ENCODE measurements at regions not wholly inside any gene's neighbourhood (a gene's known extent, or its start where the extent isn't known, plus 50 kb on each side); places are given as distances from the start of the nearest gene placed in this dataset.
"Not testable (repeated sequence)": the region's sequence is repeated elsewhere in the genome, so short reads cannot be mapped to it uniquely, and the experiment has no call there.

DNA sequence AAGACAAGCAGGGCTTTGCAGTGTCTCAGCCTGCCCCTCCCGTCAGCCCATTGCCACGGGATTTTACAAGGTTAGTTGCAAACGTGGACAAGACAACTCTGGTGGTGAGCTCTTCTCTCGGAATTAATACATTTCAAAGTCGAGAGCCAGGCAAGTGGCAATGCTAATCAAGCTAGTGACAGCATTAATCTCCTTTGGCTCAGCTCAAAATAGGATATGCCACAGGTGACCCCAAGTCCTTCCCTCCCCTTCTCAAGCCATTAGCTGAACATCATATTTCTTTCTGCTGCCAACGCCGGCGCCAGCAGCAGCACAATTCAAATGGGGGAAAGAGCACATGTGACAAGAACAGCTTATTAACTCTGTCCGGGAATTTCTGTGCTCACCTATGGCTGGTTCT is 190.1 kb downstream of the ATPSCKMT start:
- H3K27ac Mint-ChIP-seq: no peak overlapping the region
- no peak for ATAC-seq
- H3K9me3 Mint-ChIP-seq: peaks cover 0 to 15% of the 10 kb centered on the region in 2 donors
- no peaks in the 10 kb centered on the region for H3K36me3 Mint-ChIP-seq
- no peak for DNase-seq (ENCODE audit: low spot score in 2 of 2)

DNA sequence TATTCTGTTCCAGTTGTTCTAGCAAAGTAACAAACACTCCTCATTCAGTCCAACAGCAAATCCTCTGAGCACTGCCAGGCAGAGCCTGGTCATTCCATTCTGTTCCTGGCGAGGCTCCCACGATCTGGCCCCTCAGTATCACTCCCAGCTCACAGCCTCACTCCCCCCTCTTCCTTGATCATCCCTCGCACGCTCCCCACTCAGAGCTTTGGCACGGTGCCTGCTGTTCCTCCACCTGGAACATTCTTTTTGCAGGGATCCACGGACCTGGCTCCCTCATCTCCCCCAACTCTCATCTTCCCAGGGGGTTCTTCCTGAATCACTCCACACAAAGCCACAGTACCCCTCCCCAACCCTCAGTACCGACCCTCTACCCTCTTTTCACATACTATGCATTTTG is 192.3 kb downstream of the ATPSCKMT start:
- Mint-ChIP-seq H3K9me3 (peaks cover 7 to 16% of the 10 kb centered on the region in 2 donors), H3K27ac (no peak overlapping the region), H3K36me3 (peaks cover 7% of the 10 kb centered on the region in 2 donors)
- no peak for DNase-seq (ENCODE audit: low spot score in 2 of 2)
- ATAC-seq: no peak

DNA sequence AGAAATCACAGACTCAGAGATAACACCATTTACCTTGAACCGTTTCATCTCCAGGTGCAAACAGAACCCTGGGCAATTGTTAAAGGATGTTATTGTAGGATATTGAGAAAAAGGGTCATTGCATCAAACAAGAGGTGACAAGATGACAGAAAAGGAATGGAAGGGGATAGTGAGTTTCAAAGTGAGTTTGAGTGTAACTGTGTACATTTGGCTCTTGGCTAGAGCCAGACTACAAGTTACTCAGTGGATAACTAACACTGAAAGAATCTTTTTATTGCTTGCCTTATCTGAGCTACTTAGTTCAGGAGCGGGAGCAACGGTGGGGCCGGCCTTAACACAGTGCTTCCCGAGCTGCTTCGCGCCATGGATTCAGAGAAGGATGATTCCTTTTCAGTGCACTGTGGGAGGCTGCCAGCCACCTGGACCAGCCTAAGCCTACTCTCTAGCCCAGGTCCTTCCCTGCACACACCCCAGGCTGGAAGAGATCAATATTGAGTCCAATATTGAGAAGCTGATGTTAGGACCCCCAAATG is 193.4 kb downstream of the ATPSCKMT start:
- Mint-ChIP-seq H3K9me3 (peaks cover 11 to 18% of the 10 kb centered on the region in 2 donors), H3K27ac (no peak overlapping the region), H3K36me3 (peaks cover 10% of the 10 kb centered on the region in 2 donors)
- DNase-seq (ENCODE audit: low spot score in 2 of 2): no peak
- ATAC-seq: no peak

DNA sequence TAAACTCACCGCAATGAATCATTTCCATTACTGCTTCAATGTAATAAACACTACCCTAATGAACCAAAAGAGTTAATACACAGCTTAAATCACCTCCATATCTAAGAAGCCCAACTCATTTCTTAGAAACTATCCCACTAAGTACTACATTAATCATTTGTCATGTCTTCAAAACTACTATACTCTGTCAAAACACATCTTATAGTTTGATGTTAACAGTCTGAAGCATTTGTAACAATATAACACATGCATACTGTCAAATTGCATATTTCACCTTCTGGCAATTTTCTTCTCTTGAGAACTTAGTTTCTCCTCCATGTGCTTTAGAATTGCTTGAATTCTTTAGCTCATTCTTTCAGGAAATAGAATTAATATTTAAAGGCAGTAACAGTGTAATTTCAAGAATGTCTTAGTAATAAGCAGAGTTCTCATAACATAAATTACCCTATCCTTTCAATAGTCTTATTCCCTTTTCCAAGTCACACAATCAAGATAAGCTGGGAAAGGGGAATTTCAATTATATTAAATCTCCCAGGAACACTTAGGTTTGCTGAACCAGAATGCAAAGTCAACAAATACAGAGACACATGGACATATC is 199.7 kb downstream of the ATPSCKMT start:
- no peak overlapping the region for H3K27ac Mint-ChIP-seq
- no peak for ATAC-seq
- H3K9me3 Mint-ChIP-seq: peaks cover 21 to 22% of the 10 kb centered on the region in 2 donors
- peaks cover 10 to 17% of the 10 kb centered on the region in 2 donors for H3K36me3 Mint-ChIP-seq
- no peak for DNase-seq (ENCODE audit: low spot score in 2 of 2)

DNA sequence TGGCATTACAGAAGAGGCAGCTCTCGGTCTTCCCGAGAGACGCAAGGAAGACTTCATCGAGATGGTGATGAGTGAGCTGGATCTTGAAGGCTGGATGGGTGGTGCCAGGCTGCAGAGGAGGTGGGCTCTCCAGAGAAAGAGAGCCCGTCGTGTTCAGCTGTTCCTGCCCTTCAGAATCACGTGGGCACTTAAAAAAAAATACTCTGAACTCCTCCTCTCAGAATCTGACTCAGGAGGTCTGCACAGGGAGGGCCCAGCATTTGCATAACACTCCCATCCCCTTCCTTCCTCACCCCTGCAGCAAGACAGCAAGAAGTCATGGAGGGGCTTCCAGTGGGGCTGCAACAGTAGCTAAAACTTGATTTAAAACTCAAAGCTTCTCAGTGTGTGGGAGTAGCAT is 203.0 kb downstream of the ATPSCKMT start:
- Mint-ChIP-seq H3K9me3 (peaks cover 13 to 18% of the 10 kb centered on the region in 2 donors), H3K27ac (no peak overlapping the region), H3K36me3 (peaks cover 0 to 8% of the 10 kb centered on the region in 2 donors)
- no peak for DNase-seq (ENCODE audit: low spot score in 2 of 2)
- ATAC-seq: no peak

DNA sequence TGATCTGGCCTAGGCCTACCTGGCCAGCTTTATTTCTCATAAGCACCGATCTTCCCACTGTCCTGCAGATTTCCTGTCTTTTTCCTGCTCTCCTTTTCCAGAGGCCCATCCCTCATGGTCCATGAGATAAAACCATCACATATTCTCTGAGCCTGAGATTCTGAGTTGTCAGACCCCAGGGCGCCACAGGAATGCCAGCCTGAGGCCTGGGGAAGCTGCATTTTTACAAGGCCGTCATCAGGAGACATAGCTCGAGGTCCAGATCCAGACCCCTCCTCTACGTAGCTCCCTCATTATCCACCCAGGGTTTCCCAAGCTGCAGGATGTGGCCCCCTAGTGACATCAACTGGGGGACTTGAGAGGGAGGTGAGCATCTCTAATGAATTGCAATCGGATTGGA is 204.3 kb downstream of the ATPSCKMT start:
- Mint-ChIP-seq H3K36me3 (no peaks in the 10 kb centered on the region), H3K9me3 (peaks cover 2 to 13% of the 10 kb centered on the region in 2 donors), H3K27ac (no peak overlapping the region)
- no peak for DNase-seq (ENCODE audit: low spot score in 2 of 2)
- ATAC-seq: no peak

DNA sequence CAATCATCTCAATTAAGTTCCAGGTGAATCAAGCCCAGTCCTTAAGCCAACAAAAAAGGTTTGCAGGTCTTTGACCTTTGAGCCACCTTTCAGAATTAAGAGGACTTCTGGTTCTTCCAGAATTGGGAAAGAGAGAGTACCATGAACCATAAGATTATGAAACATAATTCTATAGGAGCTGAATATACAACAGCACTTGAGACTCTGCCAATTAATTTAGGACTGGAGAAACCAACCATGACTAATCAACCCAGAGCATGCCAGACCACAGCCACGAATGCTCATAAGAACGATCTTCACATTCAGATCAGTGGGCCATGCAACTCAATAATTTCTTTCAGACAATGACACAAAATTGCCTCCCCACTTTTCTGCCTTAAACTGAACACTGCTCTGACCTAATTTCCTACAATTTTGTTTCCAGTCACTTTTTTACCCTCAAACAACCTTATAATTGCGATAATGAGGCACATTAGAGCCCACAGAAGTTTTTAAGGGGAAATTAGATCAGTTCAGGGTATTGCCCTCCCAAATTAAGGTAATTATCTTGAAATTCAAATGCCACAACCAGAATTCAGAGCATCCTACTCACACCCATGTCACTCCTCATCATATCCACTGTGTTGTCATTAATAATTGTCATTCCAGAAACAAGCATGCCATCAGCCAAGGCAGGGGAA is 213.4 kb downstream of the ATPSCKMT start:
- no peak for DNase-seq (ENCODE audit: low spot score in 2 of 2)
- no peak overlapping the region for H3K27ac Mint-ChIP-seq
- H3K9me3 Mint-ChIP-seq: peaks cover 13 to 20% of the 10 kb centered on the region in 2 donors
- ATAC-seq: no peak
- peaks cover 0 to 6% of the 10 kb centered on the region in 2 donors for H3K36me3 Mint-ChIP-seq

DNA sequence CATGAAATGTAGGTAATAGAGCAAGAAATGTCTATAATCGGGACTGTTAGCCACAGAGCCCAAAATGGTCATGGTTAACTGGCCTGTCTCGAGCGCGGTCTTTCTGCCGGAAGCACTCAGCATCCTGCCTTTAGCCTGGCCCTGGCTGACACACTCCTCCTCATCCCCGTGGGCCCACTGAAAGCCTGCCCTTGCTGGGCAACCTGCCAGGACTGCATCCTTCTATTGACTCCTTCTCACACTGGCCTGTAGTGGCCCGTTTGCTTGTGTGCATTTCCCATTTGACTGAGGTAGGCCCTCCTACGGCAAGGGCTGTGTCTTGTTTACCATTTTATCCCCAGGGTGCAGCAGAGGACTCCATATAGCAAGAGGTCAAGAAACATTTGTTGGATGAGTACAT is 215.7 kb downstream of the ATPSCKMT start:
- no peak for DNase-seq (ENCODE audit: low spot score in 2 of 2)
- Mint-ChIP-seq H3K27ac (no peak overlapping the region), H3K36me3 (peaks cover 0 to 6% of the 10 kb centered on the region in 2 donors), H3K9me3 (peaks cover 19% of the 10 kb centered on the region in 2 donors)
- ATAC-seq: no peak

DNA sequence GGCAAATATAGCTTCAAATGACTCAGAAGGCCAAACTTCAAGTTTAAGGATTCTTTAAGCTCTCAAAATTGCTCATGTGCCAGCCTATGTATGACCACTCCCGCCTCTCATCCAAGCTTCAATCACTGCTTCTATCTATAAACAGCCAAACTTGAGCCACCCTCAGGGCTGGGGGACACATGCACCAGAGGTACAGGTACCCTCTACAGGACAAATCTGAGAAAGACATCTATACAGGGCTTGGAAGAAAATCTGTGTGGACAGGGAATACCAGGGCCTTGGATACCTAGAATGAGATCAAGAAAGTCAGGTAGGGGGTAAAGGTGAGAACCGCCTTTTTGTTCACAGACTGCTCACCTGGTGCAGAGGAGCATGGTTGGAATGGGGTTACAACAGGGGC is 217.9 kb downstream of the ATPSCKMT start:
- Mint-ChIP-seq H3K36me3 (no peaks in the 10 kb centered on the region), H3K9me3 (peaks cover 13 to 20% of the 10 kb centered on the region in 2 donors), H3K27ac (no peak overlapping the region)
- no peak for DNase-seq (ENCODE audit: low spot score in 2 of 2)
- no peak for ATAC-seq

DNA sequence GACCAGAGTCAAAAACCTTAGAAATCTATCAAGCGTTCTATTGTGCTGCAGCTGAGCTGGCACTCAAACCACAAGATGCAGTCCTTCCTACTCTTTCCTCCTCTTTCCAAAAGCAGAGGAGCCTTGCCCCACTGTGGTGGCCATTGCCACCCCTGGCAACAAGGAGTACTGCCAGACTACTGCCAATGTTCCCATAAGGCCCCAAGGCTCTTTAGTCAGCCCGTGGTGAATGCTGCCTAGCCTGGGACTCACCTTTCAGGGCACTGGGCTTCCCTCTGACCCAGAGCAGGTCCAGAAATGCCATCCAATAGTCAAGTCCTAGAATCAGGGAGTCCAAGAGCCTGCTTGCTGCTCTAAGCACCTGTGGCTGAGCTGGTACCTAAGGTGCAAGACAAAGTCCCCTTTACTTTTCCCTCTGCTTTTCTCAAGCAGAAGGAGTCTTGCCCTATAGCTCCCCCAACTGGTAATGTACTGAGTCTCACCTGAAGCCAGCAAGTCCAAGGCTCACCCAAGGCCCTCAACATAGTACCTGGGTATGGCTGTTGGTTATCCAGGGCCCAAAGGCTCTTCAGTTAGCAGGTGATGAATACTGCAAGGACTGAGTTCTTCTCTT is 219.4 kb downstream of the ATPSCKMT start:
- Mint-ChIP-seq H3K27ac (no peak overlapping the region), H3K36me3 (no peaks in the 10 kb centered on the region), H3K9me3 (peaks cover 12 to 24% of the 10 kb centered on the region in 2 donors)
- DNase-seq (ENCODE audit: low spot score in 2 of 2) (no peak), ATAC-seq (no peak)

DNA sequence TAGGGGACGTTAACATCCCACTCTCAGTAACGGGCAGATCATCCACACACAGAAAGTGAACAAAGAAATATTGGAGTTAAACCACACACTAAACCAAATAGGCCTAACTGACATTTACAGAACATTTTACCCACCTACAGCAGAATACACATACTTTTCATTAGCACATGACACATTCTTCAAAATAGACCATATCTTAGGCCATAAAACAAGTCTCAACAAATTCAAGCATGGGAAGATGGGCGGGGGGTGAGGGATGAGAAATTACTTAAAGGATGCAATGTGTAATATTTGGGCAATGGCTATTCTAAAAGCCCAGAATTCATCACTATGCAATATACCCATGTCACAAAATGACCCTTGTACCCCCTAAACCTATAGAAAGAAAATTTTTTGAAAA is 226.2 kb downstream of the ATPSCKMT start:
- ATAC-seq: no peak
- Mint-ChIP-seq H3K27ac (no peak overlapping the region), H3K36me3 (no peaks in the 10 kb centered on the region), H3K9me3 (peaks cover 19 to 20% of the 10 kb centered on the region in 2 donors)
- DNase-seq (ENCODE audit: low spot score in 2 of 2): no peak

DNA sequence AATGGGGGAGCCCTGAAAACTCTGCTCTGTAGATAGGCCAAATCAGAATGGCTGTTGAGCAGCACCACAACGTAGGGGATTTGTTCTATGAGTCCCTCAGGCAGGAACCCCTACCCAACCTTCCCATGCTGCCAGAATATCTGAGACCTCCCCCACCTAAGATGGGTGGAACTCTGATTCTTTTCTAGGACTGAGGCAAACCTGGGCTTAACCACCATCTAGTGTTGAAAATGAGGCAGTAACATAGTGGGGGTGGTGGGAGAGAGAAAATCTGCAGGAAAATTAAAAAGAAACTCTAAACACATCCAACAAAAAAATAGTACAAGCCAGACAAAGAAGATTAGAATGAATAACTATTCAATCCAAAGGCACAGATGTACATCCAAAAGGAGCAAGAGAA is 228.4 kb downstream of the ATPSCKMT start:
- DNase-seq (ENCODE audit: low spot score in 2 of 2) (no peak), ATAC-seq (no peak)
- H3K9me3 Mint-ChIP-seq: peaks cover 17 to 18% of the 10 kb centered on the region in 2 donors
- no peaks in the 10 kb centered on the region for H3K36me3 Mint-ChIP-seq
- H3K27ac Mint-ChIP-seq: no peak overlapping the region

DNA sequence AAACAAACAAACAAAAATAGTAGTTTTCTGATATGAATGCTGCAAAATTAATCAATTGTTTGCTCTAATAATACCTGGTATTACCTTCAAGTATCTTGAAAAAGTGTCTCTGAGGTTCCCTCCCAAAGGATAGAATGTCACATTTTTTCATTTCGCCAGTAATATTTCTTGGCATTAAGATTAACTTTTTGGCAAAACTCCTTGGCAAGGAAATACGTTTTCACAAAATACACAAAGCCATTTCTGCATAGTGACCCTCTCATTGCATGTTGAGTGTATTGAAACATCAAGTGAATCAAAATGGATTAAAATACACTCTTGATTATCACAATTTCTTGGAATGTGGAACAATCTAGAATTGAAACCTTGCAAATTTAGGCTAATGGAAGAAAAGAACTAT is 230.5 kb downstream of the ATPSCKMT start:
- peaks cover 15 to 19% of the 10 kb centered on the region in 2 donors for H3K9me3 Mint-ChIP-seq
- no peaks in the 10 kb centered on the region for H3K36me3 Mint-ChIP-seq
- ATAC-seq: no peak
- no peak for DNase-seq (ENCODE audit: low spot score in 2 of 2)
- no peak overlapping the region for H3K27ac Mint-ChIP-seq

DNA sequence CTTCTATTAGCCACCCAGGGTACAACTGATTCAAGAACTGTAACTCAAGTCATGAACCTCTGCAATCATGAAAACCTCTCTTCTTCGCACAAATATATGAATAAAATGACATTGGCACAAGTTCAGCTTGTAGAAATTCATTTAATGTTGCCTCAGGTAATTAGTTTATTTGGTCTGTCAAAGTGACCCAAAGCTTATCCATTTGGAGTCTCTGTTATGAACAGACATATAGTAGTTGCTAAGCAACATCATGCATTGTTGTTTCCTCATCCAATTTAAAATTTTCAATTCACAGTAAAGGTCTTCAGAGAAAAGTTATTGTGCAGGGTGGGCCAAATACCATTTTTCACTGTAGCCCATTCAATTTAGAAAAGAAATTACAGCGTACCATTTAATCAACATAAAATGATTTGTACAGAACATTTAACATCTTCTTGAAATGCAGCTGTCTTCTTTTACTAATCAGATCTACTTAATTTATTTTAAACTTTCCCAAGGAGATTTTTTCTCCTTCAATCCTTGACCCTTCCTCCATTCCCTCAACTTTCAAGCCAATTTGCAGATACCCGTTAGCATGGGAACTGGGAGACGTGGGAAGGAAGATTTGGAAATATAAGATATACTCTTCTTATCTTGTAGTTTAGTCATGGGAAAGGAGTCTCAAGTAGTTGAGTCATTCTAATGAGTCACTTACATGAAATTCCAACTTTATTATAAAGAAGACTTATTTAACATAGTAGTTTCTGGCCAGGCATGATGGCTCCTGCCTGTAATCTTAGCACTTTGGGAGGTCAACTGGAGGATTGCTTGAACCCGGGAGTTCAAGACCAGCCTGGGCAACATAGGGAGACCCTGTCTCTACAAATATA is 231.3 kb downstream of the ATPSCKMT start:
- H3K36me3 Mint-ChIP-seq: no peaks in the 10 kb centered on the region
- no peak for DNase-seq (ENCODE audit: low spot score in 2 of 2)
- peaks cover 20 to 21% of the 10 kb centered on the region in 2 donors for H3K9me3 Mint-ChIP-seq
- H3K27ac Mint-ChIP-seq: no peak overlapping the region
- no peak for ATAC-seq

DNA sequence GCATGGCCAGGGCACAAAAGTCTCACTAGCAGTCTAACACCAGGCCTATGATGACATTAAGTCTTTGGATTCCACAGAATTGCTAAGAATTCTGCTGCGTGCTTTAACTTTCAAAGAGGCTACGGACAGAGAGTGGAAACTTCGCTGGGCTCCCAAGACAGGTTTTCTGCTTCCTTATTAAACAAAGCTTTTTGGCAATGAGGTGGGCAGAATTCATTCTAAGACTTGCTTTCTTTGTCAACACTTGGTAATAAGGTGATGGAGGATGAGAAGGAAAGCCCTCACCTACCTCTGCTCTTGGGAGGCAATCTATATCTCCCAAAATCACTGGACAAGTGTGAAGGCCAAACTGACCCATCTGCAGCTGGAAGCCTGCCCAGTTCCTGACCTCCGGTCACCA is 231.9 kb downstream of the ATPSCKMT start:
- DNase-seq (ENCODE audit: low spot score in 2 of 2) (no peak), ATAC-seq (no peak)
- no peaks in the 10 kb centered on the region for H3K36me3 Mint-ChIP-seq
- peaks cover 15 to 16% of the 10 kb centered on the region in 2 donors for H3K9me3 Mint-ChIP-seq
- no peak overlapping the region for H3K27ac Mint-ChIP-seq

DNA sequence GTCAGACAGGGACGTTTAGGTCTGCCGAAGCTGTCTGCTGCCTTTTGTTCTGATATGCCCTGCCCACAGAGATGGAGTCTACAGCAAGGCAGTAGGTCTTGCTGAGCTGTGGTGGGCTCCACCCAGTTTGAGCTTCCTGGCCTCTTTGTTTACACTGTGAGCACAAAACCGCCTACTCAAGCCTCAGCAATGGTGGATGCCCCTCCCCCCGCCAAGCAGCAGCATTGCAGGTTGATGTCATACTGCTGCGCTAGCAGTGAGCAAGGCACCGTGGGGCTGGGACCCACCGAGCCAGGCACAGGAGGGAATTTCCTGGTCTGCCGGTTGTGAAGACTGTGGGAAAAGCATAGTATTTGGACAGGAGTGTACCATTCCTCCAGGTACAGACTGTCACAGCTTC is 233.1 kb downstream of the ATPSCKMT start:
- peaks cover 15 to 18% of the 10 kb centered on the region in 2 donors for H3K9me3 Mint-ChIP-seq
- not testable (repeated sequence) for H3K36me3 Mint-ChIP-seq; H3K27ac Mint-ChIP-seq; ATAC-seq; DNase-seq (ENCODE audit: low spot score in 2 of 2)

DNA sequence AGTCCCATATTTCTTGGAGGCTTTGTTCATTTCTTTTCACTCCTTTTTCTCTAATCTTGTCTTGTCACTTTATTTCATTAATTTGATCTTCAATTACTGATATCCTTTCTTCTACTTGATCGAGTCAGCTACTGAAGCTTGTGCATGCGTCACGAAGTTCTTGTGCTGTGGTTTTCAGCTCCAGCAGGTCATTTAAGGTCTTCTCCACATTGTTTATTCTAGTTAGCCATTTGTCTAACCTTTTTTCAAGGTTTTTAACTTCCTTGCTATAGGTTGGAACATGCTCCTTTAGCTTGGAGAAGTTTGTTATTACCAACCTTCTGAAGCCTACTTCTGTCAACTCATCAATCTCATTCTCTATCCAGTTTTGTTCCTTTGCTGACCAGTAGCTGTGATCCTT is 234.0 kb downstream of the ATPSCKMT start:
- not testable (repeated sequence) for H3K27ac Mint-ChIP-seq; H3K36me3 Mint-ChIP-seq; ATAC-seq; DNase-seq (ENCODE audit: low spot score in 2 of 2)
- peaks cover 11 to 18% of the 10 kb centered on the region in 2 donors for H3K9me3 Mint-ChIP-seq
